Hepatocyte (in vitro differentiated cells): ENCODE measurements at regions not wholly inside any gene's neighbourhood (a gene's known extent, or its start where the extent isn't known, plus 50 kb on each side); places are given as distances from the start of the nearest gene placed in this dataset.

ENCODE experiments used
- DNase-seq: peaks from one replicate; pipeline ENCODE4 v3.0.0-alpha.2; 2016; ENCODE audit warnings: low spot score
- H2AFZ ChIP-seq: fragments of 200-600 bp; sonication (generic); 2 replicates; pipeline ENCODE4 v1.6.0; 2016; ENCODE audit warnings: antibody characterized with exemption, mild to moderate bottlenecking
- H3K27ac ChIP-seq: fragments of 200-600 bp; sonication (generic); 2 replicates; pipeline ENCODE4 v1.5.1; 2016; ENCODE audit warnings: mild to moderate bottlenecking
- H3K27me3 ChIP-seq: fragments of 200-600 bp; sonication (generic); 2 replicates; pipeline ENCODE4 v1.6.1; 2016
- H3K36me3 ChIP-seq: fragments of 200-600 bp; sonication (generic); replicated peaks from 2 replicates; pipeline ENCODE4 v1.5.1; 2016; ENCODE audit warnings: low read depth; ENCODE audit not compliant: insufficient read depth
- H3K4me1 ChIP-seq: fragments of 200-600 bp; sonication (generic); 2 replicates; pipeline ENCODE4 v1.5.1; 2016; ENCODE audit warnings: mild to moderate bottlenecking, moderate library complexity; ENCODE audit not compliant: insufficient read depth
- H3K4me2 ChIP-seq: fragments of 200-600 bp; sonication (generic); 2 replicates; pipeline ENCODE4 v1.6.0; 2016
- H3K4me3 ChIP-seq: fragments of 200-600 bp; sonication (generic); 2 replicates; pipeline ENCODE4 v1.5.1; 2016; ENCODE audit warnings: mild to moderate bottlenecking
- H3K79me2 ChIP-seq: fragments of 200-600 bp; sonication (generic); 2 replicates; pipeline ENCODE4 v1.6.0; 2017; ENCODE audit warnings: mild to moderate bottlenecking
- H3K9me2 ChIP-seq: fragments of 200-600 bp; sonication (generic); replicated peaks from 2 replicates; pipeline ENCODE4 v1.6.0; 2017; ENCODE audit warnings: mild to moderate bottlenecking; ENCODE audit not compliant: insufficient read depth
- H3K9me3 ChIP-seq: fragments of 200-600 bp; sonication (generic); 2 replicates; pipeline ENCODE4 v1.5.1; 2016; ENCODE audit warnings: low read depth, mild to moderate bottlenecking
- H4K20me1 ChIP-seq: fragments of 200-600 bp; sonication (generic); 2 replicates; pipeline ENCODE4 v1.6.0; 2016; ENCODE audit warnings: mild to moderate bottlenecking; ENCODE audit not compliant: insufficient read depth, poor library complexity, severe bottlenecking
- CTCF ChIP-seq: fragments of 200-600 bp; sonication (generic); IDR thresholded peaks from 2 replicates; pipeline ENCODE4 v1.5.1; 2016; ENCODE audit warnings: antibody characterized with exemption, mild to moderate bottlenecking; ENCODE audit not compliant: poor library complexity
- EZH2 ChIP-seq: fragments of 200-600 bp; sonication (generic); IDR thresholded peaks from 2 replicates; pipeline ENCODE4 v1.6.1; 2016; ENCODE audit warnings: antibody characterized with exemption, mild to moderate bottlenecking, borderline replicate concordance
- EZH2phosphoT487 ChIP-seq: fragments of 200-600 bp; sonication (generic); IDR thresholded peaks from one replicate; pipeline ENCODE4 v1.6.1; 2018; ENCODE audit warnings: antibody characterized with exemption, mild to moderate bottlenecking, low read depth, moderate library complexity; ENCODE audit not compliant: unreplicated experiment, severe bottlenecking
- WGBS: methylation state at CpG from one replicate; pipeline ENCODE4 v1.1.6; 2016; ENCODE audit warnings: low lambda C conversion rate; ENCODE audit errors: missing lambda C conversion rate; 5-methylcytosine and 5-hydroxymethylcytosine counted together

GRCh38 chr12:83361071-83361470 is 674.4 kb downstream of the TMTC2 start:
- H3K36me3 ChIP-seq, result no peaks in the 10 kb centered on the region
- H3K27ac ChIP-seq, result no peak overlapping the region
- no peaks in the 10 kb centered on the region for H3K4me1 ChIP-seq
- H3K79me2 ChIP-seq, result no peaks in the 10 kb centered on the region
- DNase-seq, result no peak
- H3K27me3 ChIP-seq, result no peaks in the 10 kb centered on the region
- no peak overlapping the region for H3K4me2 ChIP-seq
- H4K20me1 ChIP-seq, result no peaks in the 10 kb centered on the region
- no peaks in the 10 kb centered on the region for H3K9me3 ChIP-seq
- TF ChIP-seq EZH2phosphoT487, result no peak
- H2AFZ ChIP-seq, result no peak overlapping the region
- no peaks in the 10 kb centered on the region for H3K9me2 ChIP-seq
- no peak overlapping the region for H3K4me3 ChIP-seq

GRCh38 chr12:83349907-83350611 is 663.4 kb downstream of the TMTC2 start:
- Histone ChIP-seq H3K9me3 (no peaks in the 10 kb centered on the region), H2AFZ (no peak overlapping the region), H3K27me3 (no peaks in the 10 kb centered on the region), H3K27ac (no peak overlapping the region), H3K4me3 (no peak overlapping the region), H3K79me2 (no peaks in the 10 kb centered on the region), H3K9me2 (no peaks in the 10 kb centered on the region), H3K36me3 (no peaks in the 10 kb centered on the region), H3K4me2 (no peak overlapping the region), H3K4me1 (no peaks in the 10 kb centered on the region), H4K20me1 (no peaks in the 10 kb centered on the region)
- no peak for DNase-seq
- TF ChIP-seq CTCF (no peak), EZH2phosphoT487 (no peak), EZH2 (no peak)
- 71% methylated on average over 4 of the region's 4 CpGs for WGBS

GRCh38 chr12:83346333-83346732 is 659.6 kb downstream of the TMTC2 start:
- Histone ChIP-seq H3K4me2 (no peak overlapping the region), H3K4me3 (no peak overlapping the region), H3K79me2 (no peaks in the 10 kb centered on the region), H3K36me3 (no peaks in the 10 kb centered on the region), H3K27me3 (no peaks in the 10 kb centered on the region), H3K27ac (no peak overlapping the region), H2AFZ (no peak overlapping the region), H3K9me3 (no peaks in the 10 kb centered on the region), H4K20me1 (no peaks in the 10 kb centered on the region), H3K9me2 (no peaks in the 10 kb centered on the region), H3K4me1 (peaks cover 4% of the 10 kb centered on the region)
- DNase-seq, result no peak
- TF ChIP-seq CTCF, result no peak
- no peak for TF ChIP-seq EZH2phosphoT487
- TF ChIP-seq EZH2, result no peak

DNA sequence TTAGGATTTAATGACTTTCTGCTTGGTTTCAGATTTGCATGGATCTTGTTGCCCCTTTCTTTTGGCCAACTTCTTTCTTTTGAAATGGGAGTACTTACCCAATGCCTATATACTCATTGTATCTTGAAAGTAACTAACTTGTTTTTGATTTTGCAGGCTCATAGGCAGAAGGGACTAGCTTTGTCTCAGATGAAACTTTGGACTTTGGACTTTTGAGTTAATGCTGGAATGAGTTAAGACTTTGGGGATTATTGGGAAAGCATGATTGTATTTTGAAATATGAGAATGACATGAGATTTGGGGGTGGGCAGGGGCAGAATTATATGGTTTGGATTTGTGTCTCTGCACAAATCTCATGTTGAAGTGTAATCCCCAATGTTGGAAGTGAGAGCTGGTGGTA is 657.1 kb downstream of the TMTC2 start:
- no peak overlapping the region for H2AFZ ChIP-seq
- peaks cover 4% of the 10 kb centered on the region for H3K4me1 ChIP-seq
- H3K4me3 ChIP-seq, result no peak overlapping the region
- H4K20me1 ChIP-seq, result no peaks in the 10 kb centered on the region
- H3K27ac ChIP-seq, result no peak overlapping the region
- no peaks in the 10 kb centered on the region for H3K79me2 ChIP-seq
- no peak overlapping the region for H3K4me2 ChIP-seq
- H3K36me3 ChIP-seq, result no peaks in the 10 kb centered on the region
- H3K9me2 ChIP-seq, result no peaks in the 10 kb centered on the region
- no peaks in the 10 kb centered on the region for H3K9me3 ChIP-seq
- no peak for TF ChIP-seq EZH2
- TF ChIP-seq EZH2phosphoT487, result no peak
- no peak for TF ChIP-seq CTCF
- DNase-seq, result no peak
- no peaks in the 10 kb centered on the region for H3K27me3 ChIP-seq
